ENCODE measurements at regions not wholly inside any gene's neighbourhood (a gene's known extent, or its start where the extent isn't known, plus 50 kb on each side); places are given as distances from the start of the nearest gene placed in this dataset.

DNA sequence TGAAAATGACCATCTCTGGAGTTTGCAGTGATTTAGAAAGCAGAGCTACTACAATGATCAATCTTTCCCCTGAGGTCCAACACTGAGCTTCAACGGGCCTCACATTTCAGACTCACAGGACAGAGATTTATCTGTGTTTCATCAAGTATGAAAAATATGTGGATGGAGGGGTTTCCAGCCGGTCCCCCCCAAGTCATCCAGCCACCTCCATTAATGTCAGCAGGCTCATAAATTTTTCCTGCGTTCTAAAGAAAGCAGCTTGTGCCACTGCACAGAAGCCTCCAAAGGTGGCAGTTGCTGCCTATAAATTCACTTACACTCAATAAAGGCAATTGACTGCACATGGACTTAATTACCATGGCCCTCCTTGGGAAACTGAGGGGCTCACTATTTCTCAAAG, 117.4 kb upstream of the ACKR3 start:
- ATAC-seq (no peak), DNase-seq (ENCODE audit: low spot score) (no peak), FAIRE-seq (no peak)
- Histone ChIP-seq H3K79me2 (ENCODE audit: insufficient read depth, low read length) (no peaks in the 10 kb centered on the region), H3K27me3 (ENCODE audit: control insufficient read depth in 1 of 2, insufficient read depth in 2 of 2, low read length in 2 of 2) (peaks cover 2 to 17% of the 10 kb centered on the region in 2 experiments; a peak in 3 of 5 replicates), H3K4me2 (ENCODE audit: low read depth, low read length) (no peak overlapping the region), H3K4me1 (ENCODE audit: insufficient read depth, low read length) (no peaks in the 10 kb centered on the region), H2AFZ (ENCODE audit: low read length) (no peak overlapping the region), H3K9ac (ENCODE audit: insufficient read depth, low read depth, low read length) (no peak overlapping the region), H3K27ac (ENCODE audit: extremely low read length, insufficient read depth, low read length) (no peak overlapping the region), H3K36me3 (replicated peaks in 1 of 2; ENCODE audit: control insufficient read depth in 1 of 2, insufficient read depth in 2 of 2, low read length in 2 of 2) (no peaks in the 10 kb centered on the region), H4K20me1 (ENCODE audit: insufficient read depth, low read length) (no peaks in the 10 kb centered on the region), H3K9me3 (ENCODE audit: low read length) (peaks cover 1% of the 10 kb centered on the region; the same call in 1 of the 2 replicates), H3K4me3 (replicated peaks in 1 of 3; ENCODE audit: insufficient read depth in 1 of 3, low read depth in 2 of 3, low read length in 3 of 3) (no peak overlapping the region)
- POLR2A ChIA-PET, result no interaction called here
- in situ Hi-C loops (cut with HindIII; ENCODE audit: extremely low pct_ligation_motif_present, low pct_unique_long_range_greater_than_20kb), result no loop called here
- no TSS peak for BruUV-seq (replicated peaks)
- WGBS (ENCODE audit: low lambda C conversion rate), result 24% methylated on average over 3 of the region's 3 CpGs
- TF ChIP-seq, protein P1, sequence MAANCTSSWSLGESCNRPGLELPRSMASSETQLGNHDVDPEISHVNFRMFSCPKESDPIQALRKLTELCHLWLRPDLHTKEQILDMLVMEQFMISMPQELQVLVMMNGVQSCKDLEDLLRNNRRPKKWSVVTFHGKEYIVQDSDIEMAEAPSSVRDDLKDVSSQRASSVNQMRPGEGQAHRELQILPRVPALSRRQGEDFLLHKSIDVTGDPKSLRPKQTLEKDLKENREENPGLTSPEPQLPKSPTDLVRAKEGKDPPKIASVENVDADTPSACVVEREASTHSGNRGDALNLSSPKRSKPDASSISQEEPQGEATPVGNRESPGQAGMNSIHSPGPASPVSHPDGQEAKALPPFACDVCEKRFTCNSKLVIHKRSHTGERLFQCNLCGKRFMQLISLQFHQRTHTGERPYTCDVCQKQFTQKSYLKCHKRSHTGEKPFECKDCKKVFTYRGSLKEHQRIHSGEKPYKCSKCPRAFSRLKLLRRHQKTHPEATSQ (CRISPR knock-in tag; IDR thresholded peaks at IDR 0.05; ENCODE audit: borderline replicate concordance), result no peak
- intact Hi-C loops (cut with micrococcal nuclease; ENCODE audit: unreplicated experiment), result no loop called here
- CTCF ChIA-PET (ENCODE audit: low intra/inter-chr PET ratio, low total read pairs), result no interaction called here

- H3K27me3 ChIP-seq (ENCODE audit: control insufficient read depth in 1 of 2, insufficient read depth in 2 of 2, low read length in 2 of 2), result peaks cover 0 to 11% of the 10 kb centered on the region in 2 experiments; a peak in 3 of 5 replicates
- FAIRE-seq (no peak), ATAC-seq (no peak), DNase-seq (ENCODE audit: low spot score) (no peak)
- no peak overlapping the region for H3K4me2 ChIP-seq (ENCODE audit: low read depth, low read length)
- H2AFZ ChIP-seq (ENCODE audit: low read length), result no peak overlapping the region
- WGBS (ENCODE audit: low lambda C conversion rate), result 45% methylated on average over 10 of the region's 10 CpGs
- no peaks in the 10 kb centered on the region for H3K79me2 ChIP-seq (ENCODE audit: insufficient read depth, low read length)
- no peaks in the 10 kb centered on the region for H4K20me1 ChIP-seq (ENCODE audit: insufficient read depth, low read length)
- intact Hi-C loops (cut with micrococcal nuclease; ENCODE audit: unreplicated experiment), result no loop called here
- CTCF ChIA-PET (ENCODE audit: low intra/inter-chr PET ratio, low total read pairs), result no interaction called here
- H3K36me3 ChIP-seq (replicated peaks in 1 of 2; ENCODE audit: control insufficient read depth in 1 of 2, insufficient read depth in 2 of 2, low read length in 2 of 2), result no peaks in the 10 kb centered on the region
- H3K9me3 ChIP-seq (ENCODE audit: low read length), result peaks cover 6% of the 10 kb centered on the region; the same call in 1 of the 2 replicates
- H3K4me3 ChIP-seq (replicated peaks in 1 of 3; ENCODE audit: insufficient read depth in 1 of 3, low read depth in 2 of 3, low read length in 3 of 3), result no peak overlapping the region
- in situ Hi-C loops (cut with HindIII; ENCODE audit: extremely low pct_ligation_motif_present, low pct_unique_long_range_greater_than_20kb), result no loop called here
- no TSS peak for BruUV-seq (replicated peaks)
- no peaks in the 10 kb centered on the region for H3K4me1 ChIP-seq (ENCODE audit: insufficient read depth, low read length)
- POLR2A ChIA-PET, result no interaction called here
- no peak overlapping the region for H3K27ac ChIP-seq (ENCODE audit: extremely low read length, insufficient read depth, low read length)
- H3K9ac ChIP-seq (ENCODE audit: insufficient read depth, low read depth, low read length), result no peak overlapping the region
- no peak for TF ChIP-seq PITX1 (CRISPR knock-in tag; IDR thresholded peaks at IDR 0.05)
- no peak for TF ChIP-seq ZNF580 (CRISPR knock-in tag; IDR thresholded peaks at IDR 0.05; ENCODE audit: borderline replicate concordance, low read depth)
- TF ChIP-seq PRDM10 (CRISPR knock-in tag; IDR thresholded peaks at IDR 0.05; ENCODE audit: low read depth), result no peak
- no peak for TF ChIP-seq ZNF17 (CRISPR knock-in tag; IDR thresholded peaks at IDR 0.05)
- TF ChIP-seq, protein P2, sequence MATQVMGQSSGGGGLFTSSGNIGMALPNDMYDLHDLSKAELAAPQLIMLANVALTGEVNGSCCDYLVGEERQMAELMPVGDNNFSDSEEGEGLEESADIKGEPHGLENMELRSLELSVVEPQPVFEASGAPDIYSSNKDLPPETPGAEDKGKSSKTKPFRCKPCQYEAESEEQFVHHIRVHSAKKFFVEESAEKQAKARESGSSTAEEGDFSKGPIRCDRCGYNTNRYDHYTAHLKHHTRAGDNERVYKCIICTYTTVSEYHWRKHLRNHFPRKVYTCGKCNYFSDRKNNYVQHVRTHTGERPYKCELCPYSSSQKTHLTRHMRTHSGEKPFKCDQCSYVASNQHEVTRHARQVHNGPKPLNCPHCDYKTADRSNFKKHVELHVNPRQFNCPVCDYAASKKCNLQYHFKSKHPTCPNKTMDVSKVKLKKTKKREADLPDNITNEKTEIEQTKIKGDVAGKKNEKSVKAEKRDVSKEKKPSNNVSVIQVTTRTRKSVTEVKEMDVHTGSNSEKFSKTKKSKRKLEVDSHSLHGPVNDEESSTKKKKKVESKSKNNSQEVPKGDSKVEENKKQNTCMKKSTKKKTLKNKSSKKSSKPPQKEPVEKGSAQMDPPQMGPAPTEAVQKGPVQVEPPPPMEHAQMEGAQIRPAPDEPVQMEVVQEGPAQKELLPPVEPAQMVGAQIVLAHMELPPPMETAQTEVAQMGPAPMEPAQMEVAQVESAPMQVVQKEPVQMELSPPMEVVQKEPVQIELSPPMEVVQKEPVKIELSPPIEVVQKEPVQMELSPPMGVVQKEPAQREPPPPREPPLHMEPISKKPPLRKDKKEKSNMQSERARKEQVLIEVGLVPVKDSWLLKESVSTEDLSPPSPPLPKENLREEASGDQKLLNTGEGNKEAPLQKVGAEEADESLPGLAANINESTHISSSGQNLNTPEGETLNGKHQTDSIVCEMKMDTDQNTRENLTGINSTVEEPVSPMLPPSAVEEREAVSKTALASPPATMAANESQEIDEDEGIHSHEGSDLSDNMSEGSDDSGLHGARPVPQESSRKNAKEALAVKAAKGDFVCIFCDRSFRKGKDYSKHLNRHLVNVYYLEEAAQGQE (IDR thresholded peaks at IDR 0.05; ENCODE audit: borderline replicate concordance in 1 of 2, low read depth in 1 of 2, low read length in 2 of 2), result no peak
- TF ChIP-seq ZSCAN31 (CRISPR knock-in tag; IDR thresholded peaks at IDR 0.05; ENCODE audit: low read depth), result no peak
- no peak for TF ChIP-seq KDM2A (CRISPR knock-in tag; IDR thresholded peaks at IDR 0.05; ENCODE audit: borderline replicate concordance, low read depth)
- TF ChIP-seq MLLT10 (CRISPR knock-in tag; IDR thresholded peaks at IDR 0.05), result no peak
Observed at GRCh38 chr2:236454076-236454475, 115.5 kb upstream of the ACKR3 start.
